ENCODE measurements at regions not wholly inside any gene's neighbourhood (a gene's known extent, or its start where the extent isn't known, plus 50 kb on each side); places are given as distances from the start of the nearest gene placed in this dataset.

GRCh38 chr12:5222011-5222461 lies 178.4 kb downstream of the KCNA5 start:
- TF ChIP-seq CTCF (IDR thresholded peaks at IDR 0.05), result no peak
- no peak for TF ChIP-seq POLR2A (IDR thresholded peaks at IDR 0.05)
